Right lobe of liver (tissue), 6 donors: ENCODE measurements at regions not wholly inside any gene's neighbourhood (a gene's known extent, or its start where the extent isn't known, plus 50 kb on each side); places are given as distances from the start of the nearest gene placed in this dataset.

ENCODE experiments used
- ATAC-seq, 4 donors: fragments of 200-7000 bp; cut with Tn5 transposase; one replicate each; pipeline ENCODE4 v1.9.1; 2020; ENCODE audit warnings: mild to moderate bottlenecking in 4 of 4, moderate library complexity in 4 of 4
- DNase-seq, 3 donors: peaks; one replicate each; pipeline ENCODE4 v3.0.0-alpha.2; 2020
- H3K27ac ChIP-seq, 3 donors: fragments of 200-600 bp; one replicate each; pipeline ENCODE4 v1.8.0; 2022
- H3K27me3 ChIP-seq, 2 donors: fragments of 200-600 bp; one replicate each; pipeline ENCODE4 v1.8.0; 2022
- H3K36me3 ChIP-seq, 4 donors: fragments of 200-600 bp; sonication (generic) in 1 of 4; one replicate each; pipeline versions ENCODE4 v1.5.1 to v1.8.0; 2017 to 2022; ENCODE audit warnings: control low read depth in 1 of 4
- H3K4me1 ChIP-seq, 4 donors: fragments of 200-600 bp; sonication (generic) in 1 of 4; one replicate each; pipeline versions ENCODE4 v1.5.1 to v1.8.0; 2017 to 2022; ENCODE audit warnings: control low read depth in 1 of 4
- H3K4me3 ChIP-seq, 3 donors: fragments of 200-600 bp; one replicate each; pipeline ENCODE4 v1.8.0; 2022
- H3K9me3 ChIP-seq, 4 donors: fragments of 200-600 bp; sonication (generic) in 1 of 4; one replicate each; pipeline versions ENCODE4 v1.5.1 to v1.8.0; 2017 to 2022; ENCODE audit warnings: control low read depth in 1 of 4
- CTCF ChIP-seq, 4 donors: fragments of 200-600 bp in 3 of 4; fragments of 450-650 bp in 1 of 4; IDR thresholded peaks; one replicate each; pipeline versions ENCODE4 v1.5.1 to v1.8.0; 2016 to 2022; ENCODE audit warnings: antibody characterized with exemption in 4 of 4, mild to moderate bottlenecking in 2 of 4
- POLR2A ChIP-seq: fragments of 450-650 bp; IDR thresholded peaks from one replicate; pipeline ENCODE4 v1.6.1; 2017; ENCODE audit warnings: antibody characterized with exemption, mild to moderate bottlenecking
- WGBS: methylation state at CpG from one replicate; pipeline ENCODE4 v1.1.6; 2018; ENCODE audit warnings: low coverage, low lambda C conversion rate; ENCODE audit not compliant: insufficient coverage; ENCODE audit errors: missing lambda C conversion rate; 5-methylcytosine and 5-hydroxymethylcytosine counted together
- intact Hi-C, 2 donors: fragments of 100-400 bp; cut with DNase I; formaldehyde crosslinking; loops; one replicate each; pipeline versions ENCODE4 v1.11.2 to v1.14.1; 2022
- donor health status: DM: no; HTN: yes; CAD: no.
- donor health status: DM: no; HTN: no; CAD: no.
- donor health status: DM: no; HTN: no; CAD: no.
- donor health status: DM: no; HTN: yes; CAD: no.
- donor health status: DM: no; HTN: yes; CAD: no.

GRCh38 chr17:72336804-72337070 lies 215.9 kb downstream of the SOX9 start:
- H3K27ac ChIP-seq, result no peak overlapping the region
- WGBS, result no CpG with 5 or more reads among the region's 1 CpG
- DNase-seq (no peak), ATAC-seq (no peak)
- no peaks in the 10 kb centered on the region for H3K27me3 ChIP-seq
- no peaks in the 10 kb centered on the region for H3K4me1 ChIP-seq
- no peak overlapping the region for H3K4me3 ChIP-seq
- no peaks in the 10 kb centered on the region for H3K9me3 ChIP-seq
- no peaks in the 10 kb centered on the region for H3K36me3 ChIP-seq
- TF ChIP-seq CTCF (IDR thresholded peaks at IDR 0.05) (no peak), POLR2A (no peak)
- intact Hi-C loops, result no loop called here

GRCh38 chr17:72338304-72338703 lies 217.5 kb downstream of the SOX9 start:
- Histone ChIP-seq H3K9me3 (no peaks in the 10 kb centered on the region), H3K36me3 (no peaks in the 10 kb centered on the region), H3K4me1 (no peaks in the 10 kb centered on the region), H3K27ac (no peak overlapping the region), H3K27me3 (no peaks in the 10 kb centered on the region), H3K4me3 (no peak overlapping the region)
- WGBS, result 43% methylated on average over 2 of the region's 2 CpGs
- ATAC-seq (no peak), DNase-seq (no peak)
- intact Hi-C loops, result no loop called here
- TF ChIP-seq CTCF (IDR thresholded peaks at IDR 0.05) (no peak), POLR2A (no peak)

GRCh38 chr17:72338847-72339790 lies 218.3 kb downstream of the SOX9 start:
- DNase-seq (no peak), ATAC-seq (peak; percentile 46 to 74 (median 60))
- Histone ChIP-seq H3K36me3 (no peaks in the 10 kb centered on the region), H3K27me3 (no peaks in the 10 kb centered on the region), H3K4me1 (no peaks in the 10 kb centered on the region), H3K4me3 (no peak overlapping the region), H3K9me3 (no peaks in the 10 kb centered on the region), H3K27ac (no peak overlapping the region)
- intact Hi-C loops, result no loop called here
- 39% methylated on average over 12 of the region's 12 CpGs for WGBS
- TF ChIP-seq POLR2A (no peak), CTCF (IDR thresholded peaks at IDR 0.05) (no peak)

- Histone ChIP-seq H3K4me3 (no peak overlapping the region), H3K4me1 (no peaks in the 10 kb centered on the region), H3K36me3 (no peaks in the 10 kb centered on the region), H3K9me3 (no peaks in the 10 kb centered on the region), H3K27me3 (no peaks in the 10 kb centered on the region), H3K27ac (no peak overlapping the region)
- ATAC-seq (peak in 1 of 4 donors; percentile 16), DNase-seq (no peak)
- intact Hi-C loops, result no loop called here
- TF ChIP-seq POLR2A (no peak), CTCF (IDR thresholded peaks at IDR 0.05) (no peak)
- 36% methylated on average over 5 of the region's 6 CpGs for WGBS
Measured at GRCh38 chr17:72340836-72341235, 220.0 kb downstream of the SOX9 start.
